HG03460 (cell line): ENCODE measurements at regions not wholly inside any gene's neighbourhood (a gene's known extent, or its start where the extent isn't known, plus 50 kb on each side); places are given as distances from the start of the nearest gene placed in this dataset.

Source experiments
- ATAC-seq: cut with Tn5 transposase; IDR thresholded peaks from one replicate; pipeline ENCODE4 v1.9.1; 2021; ENCODE audit not compliant: unreplicated experiment

DNA sequence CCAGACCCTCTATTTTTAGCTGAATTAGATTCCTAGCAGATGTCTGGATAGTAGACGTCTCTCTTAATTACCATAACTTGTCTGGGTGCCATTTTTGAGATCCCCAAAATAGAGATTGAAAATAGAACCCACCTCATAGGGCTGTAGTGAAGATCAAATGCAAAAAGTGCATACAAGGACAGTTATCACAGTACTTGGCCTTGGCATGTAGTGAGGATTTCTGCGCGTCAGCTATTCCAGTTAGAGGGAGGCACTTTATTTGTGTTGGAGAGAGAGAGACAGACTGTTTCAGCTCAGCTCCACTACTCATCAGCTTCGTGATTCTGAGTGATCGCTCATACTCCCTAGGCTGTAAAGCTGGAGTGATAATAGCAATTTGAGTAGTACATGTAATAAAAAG, 59.6 kb upstream of the CDH13 start:
- no peak for ATAC-seq

DNA sequence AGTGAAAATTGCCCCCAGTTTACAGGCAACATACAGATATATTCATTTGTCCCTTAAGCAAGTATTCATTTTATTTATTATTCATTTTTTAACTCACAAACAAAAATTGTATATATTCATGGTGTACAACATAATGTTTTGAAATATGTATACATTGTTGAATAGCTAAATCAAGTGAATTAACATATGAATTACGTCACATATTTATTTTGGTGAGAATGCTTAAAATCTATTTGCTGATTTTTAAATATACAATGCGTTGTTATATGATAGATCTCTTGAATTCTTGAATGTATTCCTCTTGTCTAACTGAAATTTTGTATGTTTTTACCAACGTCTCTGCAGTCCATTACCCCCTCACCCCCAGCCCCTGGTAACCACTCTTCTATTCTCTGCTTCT, 63.4 kb upstream of the CDH13 start:
- ATAC-seq, result no peak

DNA sequence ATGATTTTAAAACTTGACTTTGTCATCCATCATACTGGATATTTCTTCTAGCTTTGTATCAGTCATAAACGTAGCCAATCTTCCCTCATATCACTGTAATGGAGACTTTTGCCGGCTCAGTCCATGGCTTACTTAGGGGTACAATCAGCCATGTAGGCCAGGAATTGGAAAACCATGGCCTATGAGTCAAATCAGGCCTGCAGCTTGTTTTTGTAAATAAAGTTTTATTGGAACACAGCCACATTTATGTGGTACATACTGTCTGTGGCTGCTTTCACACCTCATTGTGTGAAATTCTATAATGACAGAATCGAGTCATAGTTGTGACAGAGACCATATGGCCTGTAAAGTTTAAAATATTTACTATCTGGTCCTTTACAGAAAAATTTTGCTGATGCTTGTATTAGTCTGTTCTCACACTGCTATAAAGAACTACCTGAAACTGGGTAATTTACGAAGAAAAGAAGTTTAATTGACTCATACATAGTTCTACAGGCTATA, 64.5 kb upstream of the CDH13 start:
- no peak for ATAC-seq

DNA sequence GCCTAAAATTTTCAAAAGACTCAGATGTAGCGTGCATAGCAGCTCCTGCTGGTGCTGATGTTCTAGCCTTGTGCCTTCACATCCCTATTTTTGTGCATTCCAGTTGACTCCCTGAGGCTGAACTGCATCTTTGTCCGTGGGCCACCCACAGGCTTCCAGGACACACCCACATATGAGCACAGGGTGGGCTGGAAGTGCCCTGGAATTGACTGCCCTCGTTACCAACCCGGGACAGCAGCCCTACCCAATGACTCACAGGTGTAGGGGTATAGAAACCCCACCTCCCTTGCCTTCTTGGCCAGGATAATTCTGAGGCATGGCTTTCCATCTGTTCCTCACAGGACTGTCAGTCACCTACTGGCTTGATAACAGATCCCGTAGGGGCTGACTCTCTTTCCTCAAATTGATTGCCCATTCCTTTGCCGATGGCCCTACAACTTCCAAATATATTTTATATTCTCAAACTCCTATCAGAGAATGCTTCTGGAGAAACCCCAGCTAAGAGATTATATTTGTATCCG, 65.9 kb upstream of the CDH13 start:
- ATAC-seq, result no peak

DNA sequence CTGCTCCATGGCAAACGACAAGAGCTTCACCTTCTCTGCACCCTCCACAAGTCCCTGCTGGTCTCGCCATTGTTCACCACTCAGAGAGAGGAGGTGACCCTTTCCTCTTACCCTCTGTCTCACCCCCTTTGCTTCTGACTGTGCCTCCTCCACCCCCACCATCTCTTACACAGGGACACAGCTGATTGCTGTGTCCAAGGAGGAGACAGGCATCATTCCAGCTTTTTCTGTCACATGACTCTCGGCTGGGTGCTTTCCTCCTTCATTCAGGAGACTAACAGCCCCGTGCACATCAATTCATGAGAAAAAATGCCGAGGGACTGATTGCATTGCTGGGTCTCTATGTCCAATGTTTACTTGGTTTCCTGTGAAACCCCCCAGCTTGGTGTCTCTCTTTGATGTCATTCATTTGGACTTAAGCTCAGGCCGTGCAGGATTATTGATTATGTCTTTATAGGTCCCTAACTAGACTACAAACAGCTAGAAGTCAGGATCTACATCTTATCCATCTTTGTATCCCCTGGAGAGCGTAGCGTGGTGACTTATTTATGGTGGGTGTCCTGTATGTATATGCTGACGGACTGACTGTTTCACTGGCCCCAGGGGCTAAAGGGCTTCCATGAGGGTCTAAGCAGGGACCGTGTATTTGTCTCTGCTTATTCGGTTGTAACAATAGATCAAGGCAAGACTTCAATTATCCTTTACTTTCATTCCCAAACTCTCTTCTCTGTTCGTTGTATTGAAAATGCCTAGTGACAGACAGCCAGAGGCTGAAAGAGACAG, 82.2 kb upstream of the CDH13 start:
- ATAC-seq, result no peak

DNA sequence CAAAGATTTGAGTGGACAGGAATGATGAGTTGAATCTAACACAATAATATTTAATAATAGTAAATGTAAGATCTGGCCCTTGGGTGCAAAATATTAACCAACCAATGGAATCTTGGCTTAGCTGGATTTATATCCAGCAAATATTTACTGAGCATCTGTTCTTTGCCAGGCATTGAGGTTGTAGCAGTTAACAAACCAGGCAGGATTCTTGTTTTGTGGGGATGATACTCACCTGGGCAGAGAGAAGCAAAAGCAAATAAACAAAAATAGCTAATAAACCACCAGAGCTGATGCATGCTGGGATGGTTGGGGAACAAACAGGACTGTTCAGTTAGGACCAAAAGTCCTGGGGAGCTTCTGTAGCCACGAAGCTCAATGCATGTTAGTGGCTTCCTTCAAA, 84.1 kb upstream of the CDH13 start:
- no peak for ATAC-seq

DNA sequence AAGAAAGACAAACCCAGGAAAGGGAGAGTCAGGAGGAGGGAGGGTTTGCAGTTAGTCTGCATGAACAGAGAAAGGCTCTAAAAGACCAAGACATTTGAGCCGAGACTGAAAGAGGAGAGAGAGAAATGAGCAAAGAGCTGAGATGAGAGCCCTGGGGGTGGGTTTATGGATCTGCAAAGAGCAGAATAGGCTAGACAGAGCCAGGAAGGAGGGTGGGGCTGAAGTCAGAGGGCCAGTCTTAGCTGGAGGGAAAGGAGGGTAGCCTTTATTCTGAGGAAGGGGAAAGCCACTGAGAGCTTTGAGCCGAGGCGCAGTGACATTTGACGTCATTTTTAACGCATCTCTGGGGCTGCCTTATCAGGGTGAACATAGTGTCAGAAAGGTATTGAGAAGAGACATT, 85.7 kb upstream of the CDH13 start:
- ATAC-seq, result no peak

DNA sequence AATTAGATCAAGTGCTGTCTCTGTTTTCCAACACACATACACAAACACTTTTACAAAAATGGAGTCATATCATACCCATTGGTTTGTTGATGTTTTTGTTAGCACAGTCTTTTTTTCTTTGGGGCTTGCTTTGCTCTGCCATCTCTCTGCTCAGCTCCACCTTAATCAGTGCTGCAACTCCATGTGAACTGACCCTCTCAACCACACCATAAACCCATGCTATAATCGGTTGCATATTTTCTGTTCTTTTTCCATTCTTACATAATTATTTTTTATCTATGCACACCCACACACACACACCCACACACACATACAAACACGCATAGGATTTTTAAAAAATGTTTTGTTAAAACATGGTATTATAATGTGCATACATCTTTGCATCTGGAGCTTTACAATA, 91.0 kb upstream of the CDH13 start:
- ATAC-seq, result no peak

DNA sequence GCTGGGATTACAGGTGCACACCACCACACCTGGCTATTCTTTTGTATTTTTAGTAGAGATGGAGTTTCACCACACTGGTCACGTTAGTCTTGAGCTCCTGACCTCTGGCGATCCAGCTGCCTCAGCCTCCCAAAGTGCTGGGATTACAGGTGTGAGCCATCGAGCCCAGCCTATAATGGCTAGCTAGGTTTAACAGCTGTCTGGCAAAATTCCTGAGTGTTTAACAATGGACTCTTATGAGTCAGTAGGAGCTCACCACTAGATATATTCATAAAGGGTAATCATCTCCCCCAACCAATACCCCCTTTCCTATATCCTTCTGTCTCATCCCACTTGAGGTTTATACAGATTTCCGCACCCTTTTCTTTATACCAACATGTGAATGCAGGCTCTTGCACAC, 91.5 kb upstream of the CDH13 start:
- no peak for ATAC-seq

DNA sequence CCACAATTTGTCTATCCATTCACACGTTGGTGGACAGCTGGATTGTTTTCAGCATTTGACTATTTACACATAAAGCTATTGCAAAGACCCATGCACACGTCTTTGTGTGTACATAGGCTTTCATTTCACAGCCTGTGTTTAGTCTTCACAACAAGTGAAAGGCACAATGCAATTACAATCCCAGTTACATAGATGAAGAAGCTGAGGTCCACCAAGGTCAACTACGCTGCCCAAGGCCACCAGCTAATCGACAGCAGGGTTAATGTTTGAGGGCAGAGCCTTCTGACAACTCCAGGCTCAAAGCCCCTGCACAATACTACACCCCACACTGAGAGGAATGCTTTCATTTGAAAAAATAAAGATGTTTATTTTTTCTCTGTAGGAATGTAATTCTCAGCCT, 93.6 kb upstream of the CDH13 start:
- ATAC-seq, result no peak

DNA sequence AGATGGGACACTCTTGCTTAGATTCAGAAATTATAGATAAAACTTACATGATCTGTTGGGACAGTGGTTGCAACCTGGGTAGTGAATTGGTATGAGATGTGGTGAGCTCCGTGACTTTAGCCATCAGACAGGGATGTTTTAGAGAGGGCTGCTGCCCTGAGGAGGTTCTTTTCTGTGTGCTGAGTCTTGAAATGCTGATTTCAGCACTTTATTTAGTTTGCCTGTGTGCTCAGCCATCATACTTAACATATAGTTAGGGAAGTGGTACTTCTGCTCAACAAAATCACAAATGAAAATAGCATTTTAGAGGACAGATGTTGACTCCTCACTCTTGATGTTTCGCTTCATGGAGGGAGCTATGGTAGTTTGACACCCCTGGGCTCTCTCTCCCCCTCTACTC, 95.9 kb upstream of the CDH13 start:
- ATAC-seq, result no peak

DNA sequence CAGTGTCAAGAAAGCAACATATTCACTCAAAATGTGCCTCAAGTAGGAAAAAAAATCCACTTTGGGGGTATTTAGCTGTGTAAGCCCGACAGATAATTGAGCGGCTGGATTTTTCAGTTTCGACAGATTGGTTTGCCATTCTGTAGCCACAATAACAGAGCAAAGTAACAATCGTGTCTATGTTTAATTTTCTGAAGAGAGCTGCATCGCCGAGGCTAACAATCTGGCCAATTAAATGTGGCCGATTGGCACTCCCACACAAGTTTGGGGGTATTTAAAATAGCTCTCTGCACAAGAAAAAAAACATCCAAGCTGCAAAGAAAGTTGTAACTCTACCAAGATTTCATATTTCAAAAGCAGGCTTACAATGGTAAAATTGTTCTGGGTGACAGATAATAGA, 99.7 kb upstream of the CDH13 start:
- ATAC-seq, result no peak

DNA sequence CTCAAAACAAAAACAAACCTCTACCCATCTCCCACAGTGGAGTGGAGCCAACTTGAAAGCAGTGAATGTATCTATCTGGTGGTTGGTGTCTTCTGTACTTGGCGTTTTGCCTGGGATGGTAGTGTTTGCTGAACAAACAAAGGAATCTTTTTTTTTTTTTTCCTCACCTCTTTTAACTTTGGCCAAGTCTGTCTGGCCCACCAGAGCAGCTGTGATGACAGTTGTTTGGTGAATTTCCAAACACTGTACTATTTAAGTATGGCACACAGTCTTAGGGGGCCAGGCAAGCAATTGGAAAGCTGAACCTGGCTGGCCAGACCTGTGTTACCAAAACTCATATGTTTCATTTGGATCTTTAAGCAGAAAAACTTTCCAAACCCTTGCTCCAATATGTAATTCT, 101.8 kb upstream of the CDH13 start:
- ATAC-seq, result no peak

DNA sequence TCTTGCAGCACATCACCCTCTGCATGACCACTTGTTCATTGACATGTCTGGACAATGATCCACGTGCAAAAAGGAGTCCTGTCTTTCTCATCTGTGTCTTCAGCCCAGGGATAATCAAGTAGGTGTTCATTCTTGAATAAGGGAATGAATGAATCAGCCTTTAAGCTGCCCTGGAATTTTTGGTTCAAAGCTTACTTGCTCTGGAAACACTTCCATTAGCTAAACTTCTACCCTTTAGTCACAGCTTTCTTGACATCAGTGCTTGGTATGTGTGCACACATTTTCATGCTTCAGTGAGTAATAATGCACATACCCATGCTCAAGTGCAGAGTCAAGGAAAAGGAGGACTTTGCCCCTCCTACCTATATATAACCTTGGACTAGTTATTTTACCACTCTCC, 103.0 kb upstream of the CDH13 start:
- ATAC-seq, result no peak

DNA sequence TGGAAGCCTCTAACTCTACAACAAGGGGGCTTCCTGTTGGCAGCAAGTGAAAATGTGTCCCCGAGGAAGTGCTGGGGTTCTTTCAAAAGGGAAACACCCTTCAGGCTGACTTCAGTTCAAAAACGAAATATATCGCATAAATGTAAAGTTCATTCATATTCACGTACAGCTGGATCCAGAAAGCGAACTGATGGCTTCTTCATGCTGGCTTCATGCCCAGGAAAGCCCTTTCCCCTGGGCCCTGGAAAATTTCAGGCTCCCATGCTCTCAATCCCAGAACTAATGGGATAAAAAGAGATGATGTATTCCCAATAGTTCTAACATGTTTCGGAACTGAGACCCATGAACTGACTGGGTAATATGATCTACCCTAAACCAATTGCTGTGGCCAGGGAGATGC, 104.7 kb upstream of the CDH13 start:
- ATAC-seq, result no peak

DNA sequence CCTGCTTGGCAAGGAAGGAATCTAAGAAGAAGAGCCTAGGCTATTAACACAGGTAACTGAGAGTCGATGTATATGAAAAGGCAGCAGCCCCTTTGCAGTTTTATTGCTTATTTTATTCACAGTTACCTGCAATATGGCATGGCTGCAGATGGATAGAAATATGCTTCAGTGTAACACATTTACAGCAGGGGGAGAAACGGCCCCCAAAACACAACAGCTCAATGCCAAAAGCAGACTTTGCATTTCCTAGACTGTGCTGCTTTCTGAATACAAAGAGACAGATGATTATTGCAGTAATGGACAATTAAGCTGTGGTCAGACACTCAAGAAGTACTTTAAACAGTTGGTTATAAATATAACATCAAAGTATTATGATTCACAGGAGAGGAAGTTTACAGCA, 108.0 kb upstream of the CDH13 start:
- no peak for ATAC-seq

DNA sequence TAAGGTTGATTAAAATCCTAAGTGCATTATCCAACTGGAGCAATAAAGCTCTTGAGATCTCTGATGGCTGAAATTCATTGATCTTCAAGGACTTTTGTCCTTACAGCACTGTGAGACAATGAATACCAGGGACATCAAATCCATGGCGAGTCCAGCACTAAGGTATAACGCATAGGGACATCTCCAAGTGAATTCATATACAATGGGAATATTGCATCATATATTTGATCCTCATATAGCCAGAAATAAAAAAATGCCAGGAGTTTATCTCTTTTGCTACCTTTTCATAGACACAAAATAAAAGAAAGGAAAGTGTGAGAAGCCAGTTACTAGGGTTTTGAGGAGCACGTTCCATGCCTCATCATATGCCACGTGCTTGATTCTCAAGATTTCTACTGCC, 112.5 kb upstream of the CDH13 start:
- no peak for ATAC-seq

DNA sequence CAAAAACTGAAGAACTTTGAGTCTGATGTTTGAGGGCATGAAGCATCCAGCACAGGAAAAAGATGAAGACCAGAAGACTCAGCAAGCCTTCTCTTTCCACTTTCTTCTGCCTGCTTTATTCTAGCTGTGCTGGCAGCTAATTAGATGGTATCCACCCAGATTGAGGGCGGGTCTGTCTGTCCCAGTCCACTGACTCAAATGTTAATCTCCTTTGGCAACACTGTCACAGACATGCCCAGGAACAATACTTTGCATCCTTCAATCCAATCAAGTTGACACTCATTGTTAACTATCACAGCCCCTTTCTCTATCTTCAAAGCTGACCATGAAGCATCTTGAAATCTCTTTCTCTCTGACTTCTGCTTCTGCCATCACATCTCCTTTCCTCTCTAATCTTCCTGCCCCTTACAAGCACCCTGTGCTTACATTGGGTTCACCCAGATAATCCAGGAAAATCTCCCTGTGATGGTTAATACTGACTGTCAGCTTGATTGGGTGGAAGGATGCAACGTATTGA, 115.9 kb upstream of the CDH13 start:
- ATAC-seq, result no peak

DNA sequence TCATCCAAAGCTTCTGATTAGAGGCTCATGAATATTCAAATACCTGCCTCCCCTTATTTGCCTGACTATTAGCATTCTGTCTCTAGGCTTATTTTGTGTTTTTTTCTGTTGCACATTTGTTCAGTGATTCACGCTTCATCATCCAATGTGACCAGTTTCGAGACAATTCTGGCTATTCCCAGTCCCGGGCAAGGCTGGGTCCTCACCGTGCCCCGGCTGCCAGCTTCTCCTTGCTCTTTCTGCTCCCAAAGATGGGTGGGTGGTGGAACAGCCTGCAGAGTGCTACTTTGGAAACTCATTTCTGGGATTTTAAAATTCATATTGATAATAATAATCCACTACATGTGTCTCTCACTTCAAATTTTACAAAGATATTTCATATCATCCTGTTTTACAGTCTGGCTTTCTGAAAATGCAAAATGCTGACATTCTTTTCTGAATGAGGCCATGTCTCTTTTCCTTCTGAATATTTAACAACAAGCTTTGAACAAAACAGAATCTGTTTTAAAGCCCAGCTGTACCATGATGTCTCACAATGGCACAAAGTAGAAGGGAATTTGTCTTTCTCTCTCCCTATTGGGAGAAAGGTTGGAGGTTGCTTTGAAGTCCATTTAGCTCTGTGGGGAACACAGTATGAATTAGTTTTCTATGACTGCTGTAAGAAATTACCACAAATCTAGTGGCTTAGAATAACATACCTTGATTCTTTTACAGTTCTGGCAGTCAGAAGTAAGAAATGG, 116.9 kb upstream of the CDH13 start:
- ATAC-seq, result no peak

DNA sequence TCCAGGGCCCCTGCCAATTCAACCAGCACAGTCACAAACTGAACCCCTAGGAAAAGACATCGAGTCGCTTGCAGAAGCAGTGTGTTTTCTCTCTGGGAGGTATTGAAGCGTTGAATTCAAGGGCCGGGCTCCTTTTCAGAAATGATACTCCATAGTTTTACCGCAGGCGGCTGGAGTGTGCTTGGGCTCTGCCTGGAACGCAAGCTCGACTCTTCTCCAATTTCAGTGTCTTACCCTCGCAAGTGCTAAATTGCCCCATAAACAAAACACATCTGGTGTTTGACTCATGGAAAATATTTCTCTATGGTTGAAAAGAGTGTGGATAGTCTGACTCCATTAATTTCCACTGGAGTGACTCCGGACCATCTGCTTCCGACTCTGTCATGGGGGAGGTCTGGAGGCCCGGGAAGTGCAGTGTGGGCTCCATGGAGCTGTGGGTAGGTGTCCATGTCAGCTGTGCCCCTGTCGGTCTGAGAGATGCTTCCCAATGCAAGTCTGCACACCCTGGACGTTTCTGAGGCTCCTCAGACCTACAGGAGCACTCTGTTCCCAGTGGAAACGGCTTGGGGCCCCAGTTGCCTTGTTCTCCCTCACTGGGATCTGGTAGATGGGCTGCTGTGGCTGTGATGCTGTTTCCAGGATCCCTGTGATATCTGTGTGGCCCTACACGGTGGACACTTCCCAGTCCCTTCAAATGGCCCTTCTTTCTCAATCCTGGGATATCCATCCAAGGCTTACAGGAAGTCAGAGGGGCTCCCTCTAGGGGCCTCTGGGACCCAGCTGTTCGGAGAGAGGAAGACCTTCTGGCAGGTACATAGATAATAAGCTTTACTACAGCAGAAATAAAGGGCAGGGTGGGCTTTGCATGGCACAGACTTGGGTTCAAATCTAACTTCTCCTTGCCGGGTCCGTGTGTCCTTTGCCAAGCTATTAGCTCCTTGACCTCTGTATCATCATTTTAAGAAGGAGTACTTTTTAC, 119.8 kb upstream of the CDH13 start:
- no peak for ATAC-seq

DNA sequence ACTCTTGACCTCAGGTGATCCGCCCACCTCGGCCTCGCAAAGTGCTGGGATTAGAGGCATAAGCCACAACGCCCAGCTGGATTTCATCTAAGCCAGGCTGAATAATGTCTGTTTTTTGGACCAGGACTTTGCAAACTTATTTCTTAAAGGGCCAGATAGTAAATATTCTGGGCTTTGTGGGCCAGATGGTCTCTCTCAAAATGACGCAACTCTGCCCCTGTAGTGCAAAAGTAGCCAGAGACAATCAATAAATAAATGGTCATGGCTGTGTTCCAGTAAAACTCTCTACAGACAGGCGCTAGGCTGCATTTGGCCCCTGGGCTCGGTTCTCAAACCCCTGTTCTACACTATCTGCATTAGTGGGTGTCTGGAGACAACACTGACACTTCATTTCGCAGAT, 121.9 kb upstream of the CDH13 start:
- ATAC-seq, result no peak
